ENCODE measurements at regions not wholly inside any gene's neighbourhood (a gene's known extent, or its start where the extent isn't known, plus 50 kb on each side); places are given as distances from the start of the nearest gene placed in this dataset.

GRCh38 chr2:239898292-239898925 is 126.7 kb downstream of the NDUFA10 start:
- no peak overlapping the region for H3K9ac ChIP-seq
- H4K20me1 ChIP-seq (ENCODE audit: low read depth): no peaks in the 10 kb centered on the region
- no peaks in the 10 kb centered on the region for H3K27me3 ChIP-seq
- Mint-ChIP-seq H3K27ac (no peak overlapping the region), H3K4me3 (no peak overlapping the region), H3K4me1 (no peaks in the 10 kb centered on the region), H3K9me3 (peaks cover 3% of the 10 kb centered on the region), H3K36me3 (no peaks in the 10 kb centered on the region), H3K27me3 (ENCODE audit: insufficient read depth, low read depth) (peaks cover 8% of the 10 kb centered on the region)
- no peaks in the 10 kb centered on the region for H3K9me3 ChIP-seq (ENCODE audit: low read depth)
- TF ChIP-seq EZH2phosphoT487 (IDR thresholded peaks at IDR 0.05) (no peak), EZH2 (IDR thresholded peaks at IDR 0.05) (no peak), CTCF (IDR thresholded peaks at IDR 0.05) (no peak)
- H3K27ac ChIP-seq: no peak overlapping the region
- no peak overlapping the region for H3K4me3 ChIP-seq
- no peak overlapping the region for H2AFZ ChIP-seq (replicated peaks)
- H3K4me2 ChIP-seq: no peak overlapping the region
- no peak for DNase-seq (ENCODE audit: low spot score)
- H3F3A ChIP-seq (ENCODE audit: low read depth): no peaks in the 10 kb centered on the region
- no peaks in the 10 kb centered on the region for H3K36me3 ChIP-seq
- peaks cover 7% of the 10 kb centered on the region for H3K4me1 ChIP-seq
- no peaks in the 10 kb centered on the region for H3K79me2 ChIP-seq (ENCODE audit: low read depth)

GRCh38 chr2:239897596-239898235 is 127.4 kb downstream of the NDUFA10 start:
- no peaks in the 10 kb centered on the region for H3K36me3 ChIP-seq
- no peak overlapping the region for H3K27ac ChIP-seq
- no peaks in the 10 kb centered on the region for H3F3A ChIP-seq (ENCODE audit: low read depth)
- H3K9me3 ChIP-seq (ENCODE audit: low read depth): no peaks in the 10 kb centered on the region
- H4K20me1 ChIP-seq (ENCODE audit: low read depth): no peaks in the 10 kb centered on the region
- H2AFZ ChIP-seq (replicated peaks): no peak overlapping the region
- Mint-ChIP-seq H3K27me3 (ENCODE audit: insufficient read depth, low read depth) (peaks cover 8% of the 10 kb centered on the region), H3K36me3 (no peaks in the 10 kb centered on the region), H3K4me1 (no peaks in the 10 kb centered on the region), H3K27ac (no peak overlapping the region), H3K4me3 (no peak overlapping the region), H3K9me3 (peaks cover 3% of the 10 kb centered on the region)
- peaks cover 2% of the 10 kb centered on the region for H3K4me1 ChIP-seq
- H3K27me3 ChIP-seq: no peaks in the 10 kb centered on the region
- no peaks in the 10 kb centered on the region for H3K79me2 ChIP-seq (ENCODE audit: low read depth)
- no peak overlapping the region for H3K9ac ChIP-seq
- no peak for DNase-seq (ENCODE audit: low spot score)
- H3K4me3 ChIP-seq: no peak overlapping the region
- H3K4me2 ChIP-seq: no peak overlapping the region
- TF ChIP-seq EZH2 (IDR thresholded peaks at IDR 0.05) (no peak), EZH2phosphoT487 (IDR thresholded peaks at IDR 0.05) (no peak), CTCF (IDR thresholded peaks at IDR 0.05) (no peak)

- Histone ChIP-seq H3F3A (ENCODE audit: low read depth) (no peaks in the 10 kb centered on the region), H3K4me1 (no peaks in the 10 kb centered on the region), H2AFZ (replicated peaks) (no peak overlapping the region), H3K4me2 (no peak overlapping the region), H3K9me3 (ENCODE audit: low read depth) (no peaks in the 10 kb centered on the region), H3K79me2 (ENCODE audit: low read depth) (no peaks in the 10 kb centered on the region), H3K4me3 (no peak overlapping the region), H3K36me3 (no peaks in the 10 kb centered on the region), H3K27ac (no peak overlapping the region), H3K27me3 (no peaks in the 10 kb centered on the region), H3K9ac (no peak overlapping the region), H4K20me1 (ENCODE audit: low read depth) (no peaks in the 10 kb centered on the region)
- no peaks in the 10 kb centered on the region for H3K4me1 Mint-ChIP-seq
- no peak overlapping the region for H3K27ac Mint-ChIP-seq
- peaks cover 3% of the 10 kb centered on the region for H3K9me3 Mint-ChIP-seq
- no peak for TF ChIP-seq EZH2 (IDR thresholded peaks at IDR 0.05)
- no peak for TF ChIP-seq CTCF (IDR thresholded peaks at IDR 0.05)
- TF ChIP-seq EZH2phosphoT487 (IDR thresholded peaks at IDR 0.05): no peak
- H3K4me3 Mint-ChIP-seq: no peak overlapping the region
- DNase-seq (ENCODE audit: low spot score): no peak
- no peaks in the 10 kb centered on the region for H3K36me3 Mint-ChIP-seq
- peaks cover 15% of the 10 kb centered on the region for H3K27me3 Mint-ChIP-seq (ENCODE audit: insufficient read depth, low read depth)
Measured at GRCh38 chr2:239896075-239896474, 129.1 kb downstream of the NDUFA10 start.

Measured in neural progenitor cell (in vitro differentiated cells).